HG02938 (cell line): ENCODE measurements at regions not wholly inside any gene's neighbourhood (a gene's known extent, or its start where the extent isn't known, plus 50 kb on each side); places are given as distances from the start of the nearest gene placed in this dataset.

Source experiments
- ATAC-seq: cut with Tn5 transposase; IDR thresholded peaks from one replicate; pipeline ENCODE4 v1.9.1; 2021; ENCODE audit warnings: mild to moderate bottlenecking, moderate library complexity; ENCODE audit not compliant: unreplicated experiment

- no peak for ATAC-seq
Observed at GRCh38 chr6:144989319-144990107, 704.4 kb downstream of the UTRN start.

- ATAC-seq: no peak
Observed at GRCh38 chr6:144990784-144991183, 705.6 kb downstream of the UTRN start.

- no peak for ATAC-seq
Observed at GRCh38 chr6:144993870-144994269, 708.7 kb downstream of the UTRN start.

- no peak for ATAC-seq
Observed at GRCh38 chr6:144997996-144998395, 712.9 kb downstream of the UTRN start.

- no peak for ATAC-seq
Observed at GRCh38 chr6:144999127-144999526, 714.0 kb downstream of the UTRN start.

GRCh38 chr6:145003145-145003544 is 718.0 kb downstream of the UTRN start:
- ATAC-seq: no peak

- no peak for ATAC-seq
Observed at GRCh38 chr6:145006914-145007313, 721.8 kb downstream of the UTRN start.

- no peak for ATAC-seq
Observed at GRCh38 chr6:145008715-145009114, 723.6 kb downstream of the UTRN start.

- ATAC-seq: no peak
Observed at GRCh38 chr6:145009711-145010110, 724.6 kb downstream of the UTRN start.

GRCh38 chr6:145012039-145012662 is 723.2 kb downstream of the EPM2A start:
- ATAC-seq: no peak

- peak; percentile 93 for ATAC-seq
Observed at GRCh38 chr6:145015739-145016558, 719.4 kb downstream of the EPM2A start.

- no peak for ATAC-seq
Observed at GRCh38 chr6:145017051-145017450, 718.3 kb downstream of the EPM2A start.

- ATAC-seq: no peak
Observed at GRCh38 chr6:145017516-145017915, 717.8 kb downstream of the EPM2A start.

- no peak for ATAC-seq
Observed at GRCh38 chr6:145018027-145018426, 717.3 kb downstream of the EPM2A start.

GRCh38 chr6:145020114-145020513 is 715.2 kb downstream of the EPM2A start:
- ATAC-seq: no peak

- no peak for ATAC-seq
Observed at GRCh38 chr6:145020543-145020942, 714.8 kb downstream of the EPM2A start.

GRCh38 chr6:145022199-145022796 is 713.0 kb downstream of the EPM2A start:
- ATAC-seq: no peak

GRCh38 chr6:145023116-145023726 is 712.1 kb downstream of the EPM2A start:
- ATAC-seq: no peak

- ATAC-seq: no peak
Observed at GRCh38 chr6:145025488-145025887, 709.8 kb downstream of the EPM2A start.

GRCh38 chr6:145026267-145026679 is 709.0 kb downstream of the EPM2A start:
- no peak for ATAC-seq
